GM12874 (cell line): ENCODE measurements at regions not wholly inside any gene's neighbourhood (a gene's known extent, or its start where the extent isn't known, plus 50 kb on each side); places are given as distances from the start of the nearest gene placed in this dataset.

Experiments
- TF ChIP-seq, protein P1 (sequence below): IDR thresholded peaks from 2 replicates; pipeline ENCODE4 v1.5.1; 2011; ENCODE audit warnings: low read depth, mild to moderate bottlenecking, control low read depth, low read length, moderate library complexity; ENCODE audit not compliant: insufficient read depth

DNA sequence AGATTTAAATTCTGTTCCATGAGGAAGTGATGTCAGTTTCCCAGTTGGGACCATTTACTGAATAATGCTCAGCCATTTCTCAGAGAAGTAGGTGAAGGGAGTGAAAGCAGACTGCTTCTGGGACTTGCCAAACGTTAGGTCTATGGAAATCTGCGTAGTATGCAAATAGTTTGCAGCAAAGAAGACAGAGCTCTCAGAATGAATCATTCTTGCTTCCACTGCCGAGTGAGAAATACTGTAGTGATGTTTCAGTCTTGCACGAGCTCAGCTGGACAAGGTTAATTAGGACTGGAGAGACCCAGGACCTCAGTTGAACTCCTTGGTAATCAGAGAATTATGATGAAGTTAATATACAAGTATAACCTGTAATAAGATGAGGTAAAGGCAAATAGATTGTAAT, 317.7 kb upstream of the DAB1 start:
- TF ChIP-seq, protein P1, sequence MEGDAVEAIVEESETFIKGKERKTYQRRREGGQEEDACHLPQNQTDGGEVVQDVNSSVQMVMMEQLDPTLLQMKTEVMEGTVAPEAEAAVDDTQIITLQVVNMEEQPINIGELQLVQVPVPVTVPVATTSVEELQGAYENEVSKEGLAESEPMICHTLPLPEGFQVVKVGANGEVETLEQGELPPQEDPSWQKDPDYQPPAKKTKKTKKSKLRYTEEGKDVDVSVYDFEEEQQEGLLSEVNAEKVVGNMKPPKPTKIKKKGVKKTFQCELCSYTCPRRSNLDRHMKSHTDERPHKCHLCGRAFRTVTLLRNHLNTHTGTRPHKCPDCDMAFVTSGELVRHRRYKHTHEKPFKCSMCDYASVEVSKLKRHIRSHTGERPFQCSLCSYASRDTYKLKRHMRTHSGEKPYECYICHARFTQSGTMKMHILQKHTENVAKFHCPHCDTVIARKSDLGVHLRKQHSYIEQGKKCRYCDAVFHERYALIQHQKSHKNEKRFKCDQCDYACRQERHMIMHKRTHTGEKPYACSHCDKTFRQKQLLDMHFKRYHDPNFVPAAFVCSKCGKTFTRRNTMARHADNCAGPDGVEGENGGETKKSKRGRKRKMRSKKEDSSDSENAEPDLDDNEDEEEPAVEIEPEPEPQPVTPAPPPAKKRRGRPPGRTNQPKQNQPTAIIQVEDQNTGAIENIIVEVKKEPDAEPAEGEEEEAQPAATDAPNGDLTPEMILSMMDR, result no peak

DNA sequence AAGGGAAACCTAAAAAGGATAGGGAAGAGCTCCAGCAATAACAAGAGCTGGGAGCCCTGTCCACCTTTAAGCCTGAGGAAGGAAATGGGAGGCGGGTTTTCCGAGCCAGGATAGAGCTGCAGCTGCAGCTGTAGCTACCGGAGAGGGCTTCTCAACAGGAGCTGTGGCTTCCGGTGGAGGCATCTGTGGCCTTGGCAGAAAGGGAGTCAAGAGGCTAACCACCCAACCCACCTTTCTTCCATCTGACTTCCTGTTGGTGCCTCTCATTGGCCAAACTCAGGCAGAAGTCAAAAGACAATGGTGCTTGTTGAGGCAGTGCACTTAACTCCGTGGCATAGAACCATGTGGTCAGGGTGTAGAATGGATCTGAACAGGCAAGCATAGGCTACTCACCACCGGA, 313.1 kb upstream of the DAB1 start:
- TF ChIP-seq, protein P1, result no peak

DNA sequence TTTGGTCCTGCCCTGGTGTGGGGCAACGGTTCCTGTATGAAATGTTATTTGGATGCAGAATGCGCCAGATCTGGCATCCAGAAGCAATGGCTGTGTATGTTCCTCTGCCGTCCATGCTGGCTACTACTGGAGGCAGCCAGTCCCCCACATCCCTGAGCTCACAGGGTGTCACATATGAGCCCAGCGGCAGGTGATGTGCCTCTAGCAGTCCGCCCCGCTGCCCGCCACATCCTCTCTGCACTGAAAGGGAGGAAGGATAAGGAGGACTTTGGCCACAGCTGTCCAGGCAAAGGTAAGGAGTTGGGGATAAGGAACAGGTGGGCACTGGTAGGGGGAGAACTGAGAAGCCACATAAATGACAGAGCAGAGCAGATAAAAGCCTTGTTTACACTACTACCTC, 305.3 kb upstream of the DAB1 start:
- TF ChIP-seq, protein P1, result no peak

DNA sequence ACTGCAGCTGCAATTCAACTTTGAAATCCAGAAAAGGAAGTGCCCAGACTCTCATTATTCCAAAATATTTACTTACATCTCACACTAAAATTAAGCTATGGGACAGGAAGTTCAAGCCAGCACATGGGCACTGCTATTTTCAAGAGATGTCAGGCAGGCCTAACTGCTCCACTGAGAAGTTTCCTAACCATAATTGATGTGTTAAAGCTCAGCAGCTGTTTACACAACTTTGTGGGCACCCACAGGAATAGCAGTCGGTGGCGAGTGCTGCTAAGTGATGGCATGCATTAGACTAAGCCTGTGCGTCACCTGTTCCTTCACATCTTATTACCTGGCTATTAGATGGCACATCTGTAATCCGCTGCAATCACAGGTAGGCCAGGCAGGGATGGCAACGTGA, 303.3 kb upstream of the DAB1 start:
- TF ChIP-seq, protein P1, result no peak

DNA sequence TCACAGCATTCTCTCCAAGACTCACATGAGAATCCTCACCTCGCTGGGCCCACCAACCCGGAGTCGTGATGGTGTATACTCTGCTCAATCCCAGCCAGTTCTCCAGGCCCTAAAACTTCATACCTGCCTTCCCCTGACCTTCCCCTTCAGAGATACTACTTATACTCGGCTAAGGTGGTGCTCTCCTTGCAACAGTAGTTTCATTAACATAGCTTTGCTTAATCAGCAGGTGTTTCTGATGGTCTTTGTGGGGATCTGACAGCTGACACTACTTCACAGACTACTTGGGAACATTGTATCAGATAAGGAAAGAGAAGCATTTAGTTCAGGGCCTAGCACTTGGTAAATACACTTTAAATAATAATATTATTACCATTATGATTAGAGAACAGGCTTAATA, 301.5 kb upstream of the DAB1 start:
- TF ChIP-seq, protein P1, result no peak

DNA sequence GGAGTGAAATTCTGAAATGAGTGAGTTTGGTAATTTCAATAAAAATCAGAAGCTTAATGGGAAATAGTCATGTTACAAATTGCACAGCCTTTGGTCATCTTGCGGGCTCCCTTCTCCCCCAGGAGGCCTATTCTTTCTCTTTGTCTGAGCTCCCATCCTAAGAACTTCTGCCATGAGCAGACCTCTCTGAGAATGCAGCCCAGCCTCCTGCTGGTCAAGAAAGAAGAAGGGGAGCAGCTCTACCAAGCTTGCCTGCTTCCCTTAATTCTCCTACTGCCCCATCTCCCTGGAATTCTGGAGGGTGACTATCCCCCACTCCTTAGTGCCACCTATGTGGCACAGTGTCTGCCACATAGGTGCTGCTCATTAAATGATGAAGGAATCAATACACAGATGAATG, 300.7 kb upstream of the DAB1 start:
- TF ChIP-seq, protein P1, result no peak

DNA sequence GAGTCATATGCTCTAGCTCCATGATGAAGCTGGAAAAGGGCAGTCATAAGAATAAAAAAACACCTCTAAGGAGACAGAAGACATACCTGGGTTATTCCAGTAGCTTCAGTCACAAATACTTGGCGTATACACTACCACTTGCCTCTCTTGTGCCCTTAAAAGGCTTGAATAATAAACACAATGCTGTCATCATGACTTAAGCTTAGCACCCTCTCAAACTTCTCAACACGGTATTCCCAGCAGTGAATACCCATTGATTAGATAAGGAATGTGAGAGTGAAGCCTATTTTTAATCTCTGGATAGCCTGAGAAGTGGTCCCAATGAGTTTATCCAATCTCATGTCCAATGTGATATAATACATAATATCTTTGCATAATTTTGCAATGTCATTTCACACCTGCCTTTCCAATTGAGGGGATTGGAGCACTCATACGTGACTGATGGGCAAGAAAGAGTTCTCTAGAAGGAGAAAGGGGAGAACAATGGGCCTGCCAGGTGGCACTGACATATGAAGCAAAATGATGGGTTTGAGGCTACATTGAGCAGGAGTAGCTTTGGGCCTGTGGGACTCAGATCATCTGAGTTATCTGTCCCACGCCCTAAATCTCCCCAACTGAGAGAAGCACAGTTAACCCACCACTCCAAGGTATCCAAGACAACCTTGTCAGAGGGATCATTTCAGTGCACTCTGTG, 298.6 kb upstream of the DAB1 start:
- TF ChIP-seq, protein P1, result no peak
